ENCODE measurements at regions not wholly inside any gene's neighbourhood (a gene's known extent, or its start where the extent isn't known, plus 50 kb on each side); places are given as distances from the start of the nearest gene placed in this dataset.

DNA sequence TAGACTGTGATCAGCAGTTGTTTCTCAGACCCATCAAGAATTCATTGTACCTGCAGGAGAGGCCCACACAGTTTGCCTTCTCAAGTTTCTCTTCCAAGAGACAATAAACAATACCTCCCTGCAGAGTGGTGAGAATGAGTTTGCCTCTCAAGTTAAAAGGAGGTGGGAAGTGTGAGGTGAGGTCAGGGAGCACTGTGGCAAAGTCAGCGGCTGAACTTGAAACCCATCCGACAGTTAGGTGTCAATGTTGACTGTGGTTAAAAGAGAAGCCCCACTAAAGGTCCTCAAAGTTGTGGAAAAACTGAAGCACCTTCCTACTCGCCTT lies 72.9 kb upstream of the TSC22D1 start:
- Histone ChIP-seq H3K23ac (ENCODE audit: insufficient read length) (no peak overlapping the region), H4K91ac (replicated peaks; ENCODE audit: insufficient read length, low read length) (no peak overlapping the region), H2AFZ (ENCODE audit: low read length) (no peak overlapping the region), H3K79me2 (ENCODE audit: control insufficient read depth in 1 of 2, insufficient read depth in 2 of 2, low read length in 2 of 2) (no peaks in the 10 kb centered on the region), H2BK120ac (replicated peaks; ENCODE audit: low read depth, low read length) (no peak overlapping the region), H3K4me1 (replicated peaks in 1 of 4; ENCODE audit: control insufficient read depth in 3 of 4, insufficient read depth in 4 of 4, low read length in 3 of 4) (peaks cover 0 to 9% (median 5%) of the 10 kb centered on the region in 4 experiments; a peak in 4 of 7 replicates), H4K5ac (ENCODE audit: insufficient read length, low read depth, low read length) (no peak overlapping the region), H4K8ac (ENCODE audit: extremely low read depth, insufficient read depth, low read length) (no peak overlapping the region), H3K4me2 (ENCODE audit: insufficient read depth in 1 of 2, low read depth in 2 of 2, low read length in 2 of 2) (peak overlapping the region; percentile 40 to 55), H3K79me1 (ENCODE audit: low read depth, low read length) (no peaks in the 10 kb centered on the region), H2AK5ac (ENCODE audit: low read depth, low read length) (no peak overlapping the region), H3K36me3 (ENCODE audit: control insufficient read depth in 2 of 4, insufficient read depth in 4 of 4, low read length in 3 of 4) (no peaks in the 10 kb centered on the region), H3K56ac (replicated peaks; ENCODE audit: insufficient read length, low read depth, low read length) (no peak overlapping the region), H3K27ac (ENCODE audit: low read depth, low read length) (no peak overlapping the region), H2BK12ac (ENCODE audit: low read depth, low read length) (no peak overlapping the region), H3K14ac (ENCODE audit: insufficient read length) (no peak overlapping the region), H3K9me3 (ENCODE audit: insufficient read depth in 2 of 2, low read depth in 1 of 2, low read length in 1 of 2) (no peaks in the 10 kb centered on the region), H3K23me2 (ENCODE audit: low read depth, low read length) (no peaks in the 10 kb centered on the region; the same call in 1 of the 2 replicates), H3K4me3 (ENCODE audit: extremely low read depth in 1 of 4, insufficient read depth in 2 of 4, low read depth in 3 of 4, low read length in 4 of 4) (peak overlapping the region in 2 of 4 experiments; percentile 3 to 42; a peak in 3 of 8 replicates), H3K18ac (ENCODE audit: extremely low read depth, low read length) (no peak overlapping the region; the same call in 1 of the 2 replicates), H3K9ac (replicated peaks in 1 of 4; ENCODE audit: extremely low read depth in 1 of 4, low read depth in 3 of 4, low read length in 3 of 4) (no peak overlapping the region), H4K20me1 (replicated peaks in 1 of 2; ENCODE audit: control insufficient read depth in 1 of 2, insufficient read depth in 2 of 2, low read length in 2 of 2) (no peaks in the 10 kb centered on the region), H3K27me3 (replicated peaks in 1 of 4; ENCODE audit: control insufficient read depth in 3 of 4, extremely low read depth in 1 of 4, insufficient read depth in 3 of 4, low read length in 3 of 4) (no peaks in the 10 kb centered on the region), H3K4ac (replicated peaks; ENCODE audit: insufficient read length, low read depth, low read length) (no peak overlapping the region), H2BK15ac (ENCODE audit: low read length) (no peak overlapping the region), H2BK5ac (ENCODE audit: low read depth, low read length) (no peak overlapping the region), H2BK20ac (ENCODE audit: low read length) (no peak overlapping the region)
- POLR2A ChIA-PET (ENCODE audit: partially characterized antibody) = no interaction called here
- TF ChIP-seq PHF8 (conservative IDR thresholded peaks at IDR 0.05; ENCODE audit: low read depth, low read length) = no peak
- TF ChIP-seq, protein P1, sequence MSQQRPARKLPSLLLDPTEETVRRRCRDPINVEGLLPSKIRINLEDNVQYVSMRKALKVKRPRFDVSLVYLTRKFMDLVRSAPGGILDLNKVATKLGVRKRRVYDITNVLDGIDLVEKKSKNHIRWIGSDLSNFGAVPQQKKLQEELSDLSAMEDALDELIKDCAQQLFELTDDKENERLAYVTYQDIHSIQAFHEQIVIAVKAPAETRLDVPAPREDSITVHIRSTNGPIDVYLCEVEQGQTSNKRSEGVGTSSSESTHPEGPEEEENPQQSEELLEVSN (IDR thresholded peaks at IDR 0.05) = no peak
- TF ChIP-seq SIX5 (IDR thresholded peaks at IDR 0.05; ENCODE audit: low read depth, low read length) = 0 out of 2 replicates have a peak, but pooled peaks have one; percentile 22
- TF ChIP-seq, protein P2, sequence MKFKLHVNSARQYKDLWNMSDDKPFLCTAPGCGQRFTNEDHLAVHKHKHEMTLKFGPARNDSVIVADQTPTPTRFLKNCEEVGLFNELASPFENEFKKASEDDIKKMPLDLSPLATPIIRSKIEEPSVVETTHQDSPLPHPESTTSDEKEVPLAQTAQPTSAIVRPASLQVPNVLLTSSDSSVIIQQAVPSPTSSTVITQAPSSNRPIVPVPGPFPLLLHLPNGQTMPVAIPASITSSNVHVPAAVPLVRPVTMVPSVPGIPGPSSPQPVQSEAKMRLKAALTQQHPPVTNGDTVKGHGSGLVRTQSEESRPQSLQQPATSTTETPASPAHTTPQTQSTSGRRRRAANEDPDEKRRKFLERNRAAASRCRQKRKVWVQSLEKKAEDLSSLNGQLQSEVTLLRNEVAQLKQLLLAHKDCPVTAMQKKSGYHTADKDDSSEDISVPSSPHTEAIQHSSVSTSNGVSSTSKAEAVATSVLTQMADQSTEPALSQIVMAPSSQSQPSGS (IDR thresholded peaks at IDR 0.05; ENCODE audit: low read length) = no peak
- TF ChIP-seq NANOG (IDR thresholded peaks at IDR 0.05; ENCODE audit: insufficient read depth, low read depth, low read length, poor library complexity, severe bottlenecking) = peak; percentile 45
- no peak for TF ChIP-seq TAF7 (optimal IDR thresholded peaks at IDR 0.05; ENCODE audit: borderline replicate concordance, low read depth, low read length)
- TF ChIP-seq RNF2 (IDR thresholded peaks at IDR 0.05; ENCODE audit: borderline replicate concordance, low read depth, low read length, missing control alignments, poor library complexity, severe bottlenecking) = no peak
- CTCF ChIA-PET (ENCODE audit: partially characterized antibody) = interaction anchor here (0.6 to 3.6 kb wide), 7 partner anchors 10 to 184 kb away, joined by 3 to 11 read pairs (median 8); no protein-coding TSS in a partner anchor
- DNase-seq (ENCODE audit: low read depth in 1 of 2, low spot score in 2 of 2) = peak in 1 of 2 experiments; percentile 44
- WGBS, 2 experiments (ENCODE audit: extremely low coverage in 1 of 2, insufficient coverage in 1 of 2, insufficient read length in 1 of 2, insufficient replicate concordance in 2 of 2, low coverage in 1 of 2, low lambda C conversion rate in 2 of 2, missing lambda C conversion rate in 1 of 2) = 28% methylated on average over 3 of the region's 3 CpGs; no CpG with 5 or more reads in 1 of the 2 experiments
- FAIRE-seq = peak; percentile 97
